MM.1S (cell line): ENCODE measurements at regions not wholly inside any gene's neighbourhood (a gene's known extent, or its start where the extent isn't known, plus 50 kb on each side); places are given as distances from the start of the nearest gene placed in this dataset.

Experiments used
- DNase-seq: peaks from one replicate; pipeline ENCODE4 v3.0.0-alpha.2; 2015
- H2AFZ ChIP-seq: fragments of 300-600 bp; sonication (generic); 2 replicates; pipeline ENCODE4 v1.6.0; 2016; ENCODE audit warnings: antibody characterized with exemption, low read length
- H3F3A ChIP-seq: fragments of 300-600 bp; sonication (generic); 2 replicates; pipeline ENCODE4 v1.6.1; 2016; ENCODE audit warnings: mild to moderate bottlenecking, antibody characterized with exemption, low read length, moderate library complexity, mixed read lengths; ENCODE audit not compliant: insufficient read depth
- H3K27ac ChIP-seq: fragments of 300-600 bp; sonication (generic); 2 replicates; pipeline ENCODE4 v1.5.1; 2016; ENCODE audit warnings: mild to moderate bottlenecking, low read length
- H3K27me3 ChIP-seq: fragments of 300-600 bp; sonication (generic); replicated peaks from 2 replicates; pipeline ENCODE4 v1.6.0; 2016; ENCODE audit warnings: low read length; ENCODE audit not compliant: insufficient read depth
- H3K36me3 ChIP-seq: fragments of 300-600 bp; sonication (generic); replicated peaks from 2 replicates; pipeline ENCODE4 v1.6.1; 2016; ENCODE audit warnings: mild to moderate bottlenecking, low read length, mixed read lengths; ENCODE audit not compliant: insufficient read depth
- H3K4me1 ChIP-seq: fragments of 300-600 bp; sonication (generic); 2 replicates; pipeline ENCODE4 v1.6.1; 2016; ENCODE audit warnings: low read length, mixed read lengths
- H3K4me2 ChIP-seq: fragments of 300-600 bp; sonication (generic); 2 replicates; pipeline ENCODE4 v1.6.0; 2016; ENCODE audit warnings: low read depth, low read length
- H3K4me3 ChIP-seq: fragments of 300-600 bp; sonication (generic); 2 replicates; pipeline ENCODE4 v1.5.1; 2016; ENCODE audit warnings: low read length, mixed read lengths
- H3K79me2 ChIP-seq: fragments of 300-600 bp; sonication (generic); 2 replicates; pipeline ENCODE4 v1.6.1; 2016; ENCODE audit warnings: mixed run types, low read length, mixed read lengths
- H3K9ac ChIP-seq: fragments of 300-600 bp; sonication (generic); 2 replicates; pipeline ENCODE4 v1.6.1; 2016; ENCODE audit warnings: low read length, mixed read lengths
- H3K9me2 ChIP-seq: fragments of 300-600 bp; sonication (generic); replicated peaks from 2 replicates; pipeline ENCODE4 v1.6.1; 2016; ENCODE audit warnings: mild to moderate bottlenecking, low read length, mixed read lengths; ENCODE audit not compliant: insufficient read depth
- H3K9me3 ChIP-seq: fragments of 300-600 bp; sonication (generic); replicated peaks from 2 replicates; pipeline ENCODE4 v1.6.1; 2016; ENCODE audit warnings: mild to moderate bottlenecking, low read length, mixed read lengths; ENCODE audit not compliant: insufficient read depth
- H4K20me1 ChIP-seq: fragments of 300-600 bp; sonication (generic); 2 replicates; pipeline ENCODE4 v1.6.1; 2016; ENCODE audit warnings: mild to moderate bottlenecking, low read length, moderate library complexity, mixed read lengths; ENCODE audit not compliant: insufficient read depth
- CTCF ChIP-seq: fragments of 300-600 bp; sonication (generic); IDR thresholded peaks from 2 replicates; pipeline ENCODE4 v1.5.1; 2016; ENCODE audit warnings: antibody characterized with exemption, low read length, mixed read lengths
- EZH2 ChIP-seq: fragments of 300-600 bp; sonication (generic); optimal IDR thresholded peaks from 2 replicates; pipeline ENCODE3; 2017; ENCODE audit warnings: low read depth, mild to moderate bottlenecking, antibody characterized with exemption, low read length, mixed read lengths
- EZH2phosphoT487 ChIP-seq: fragments of 300-600 bp; sonication (generic); IDR thresholded peaks from 2 replicates; pipeline ENCODE4 v1.6.1; 2018; ENCODE audit warnings: antibody characterized with exemption, low read length

- DNase-seq = no peak
- Histone ChIP-seq H3K27me3 (no peaks in the 10 kb centered on the region), H3K36me3 (no peaks in the 10 kb centered on the region), H3K79me2 (no peaks in the 10 kb centered on the region), H2AFZ (no peak overlapping the region), H3K9me3 (no peaks in the 10 kb centered on the region), H3K27ac (no peak overlapping the region), H3K4me3 (no peak overlapping the region), H3K4me2 (no peak overlapping the region), H3K4me1 (no peaks in the 10 kb centered on the region), H3K9me2 (no peaks in the 10 kb centered on the region), H3F3A (no peaks in the 10 kb centered on the region), H3K9ac (no peak overlapping the region), H4K20me1 (no peaks in the 10 kb centered on the region)
- TF ChIP-seq CTCF (no peak), EZH2 (no peak), EZH2phosphoT487 (no peak)
Measured at GRCh38 chr18:25825056-25825455, 265.4 kb downstream of the SS18 start.

DNA sequence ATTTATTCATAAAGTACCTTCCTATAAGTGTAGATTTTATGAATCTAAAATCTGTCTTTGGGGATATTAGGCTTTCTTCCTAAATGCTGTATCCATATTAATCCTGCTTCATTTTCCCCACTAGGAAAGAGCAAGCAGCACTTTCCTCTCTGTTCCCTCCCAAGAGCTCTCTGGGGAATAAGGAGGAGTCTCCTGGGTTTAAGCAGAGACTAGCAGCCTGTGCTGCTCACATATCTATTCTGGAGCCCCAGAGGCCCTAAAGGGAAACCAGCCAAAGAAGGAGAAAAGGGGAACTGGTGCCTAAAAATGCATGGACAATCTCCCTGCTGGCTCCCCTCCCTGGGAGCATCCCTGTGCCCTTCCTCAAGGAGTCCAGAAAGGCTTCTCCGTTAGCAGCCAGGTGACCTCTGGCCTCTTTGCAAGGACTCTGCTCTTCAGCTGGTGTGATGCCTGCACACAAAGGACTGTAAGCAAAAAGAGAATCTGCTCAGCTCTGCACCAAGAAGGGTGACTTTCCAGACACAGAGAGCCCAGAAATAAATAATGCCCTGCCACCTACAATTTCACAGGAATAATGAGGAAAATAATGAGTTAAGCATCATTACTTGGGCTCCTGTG is 270.6 kb downstream of the SS18 start:
- H3K9ac ChIP-seq = no peak overlapping the region
- no peak overlapping the region for H2AFZ ChIP-seq
- no peak for DNase-seq
- no peak overlapping the region for H3K4me2 ChIP-seq
- peaks cover 9% of the 10 kb centered on the region for H3K4me1 ChIP-seq
- H3F3A ChIP-seq = no peaks in the 10 kb centered on the region
- H3K9me3 ChIP-seq = no peaks in the 10 kb centered on the region
- H3K27ac ChIP-seq = no peak overlapping the region
- no peak overlapping the region for H3K4me3 ChIP-seq
- no peaks in the 10 kb centered on the region for H4K20me1 ChIP-seq
- no peaks in the 10 kb centered on the region for H3K79me2 ChIP-seq
- H3K36me3 ChIP-seq = no peaks in the 10 kb centered on the region
- no peaks in the 10 kb centered on the region for H3K27me3 ChIP-seq
- H3K9me2 ChIP-seq = no peaks in the 10 kb centered on the region
- TF ChIP-seq CTCF (no peak), EZH2phosphoT487 (no peak), EZH2 (no peak)

GRCh38 chr18:25818505-25818904 is 271.9 kb downstream of the SS18 start:
- no peak overlapping the region for H3K9ac ChIP-seq
- H3K4me3 ChIP-seq = no peak overlapping the region
- H3F3A ChIP-seq = no peaks in the 10 kb centered on the region
- H3K9me2 ChIP-seq = no peaks in the 10 kb centered on the region
- H4K20me1 ChIP-seq = no peaks in the 10 kb centered on the region
- no peaks in the 10 kb centered on the region for H3K36me3 ChIP-seq
- no peak overlapping the region for H3K4me2 ChIP-seq
- H3K9me3 ChIP-seq = no peaks in the 10 kb centered on the region
- no peaks in the 10 kb centered on the region for H3K79me2 ChIP-seq
- H3K27me3 ChIP-seq = no peaks in the 10 kb centered on the region
- peaks cover 16% of the 10 kb centered on the region for H3K4me1 ChIP-seq
- H3K27ac ChIP-seq = no peak overlapping the region
- H2AFZ ChIP-seq = no peak overlapping the region
- no peak for TF ChIP-seq EZH2phosphoT487
- TF ChIP-seq EZH2 = no peak
- no peak for TF ChIP-seq CTCF
- DNase-seq = no peak
